Endothelial cell of umbilical vein (primary cell): ENCODE measurements at regions not wholly inside any gene's neighbourhood (a gene's known extent, or its start where the extent isn't known, plus 50 kb on each side); places are given as distances from the start of the nearest gene placed in this dataset.

Experiments used
- BruUV-seq: library from RNA; stranded (reverse); fragments of 400-500 nt; replicated peaks from 2 replicates; lab custom pipeline; 2021; lab: Mats Ljungman, UMichigan
- CTCF ChIA-PET: fragments of 300-600, 350-600 bp; sonication (Branson Sonifier 250); formaldehyde crosslinking; loops from one replicate; lab custom pipeline; 2021; ENCODE audit warnings: antibody characterized with exemption, inconsistent platforms; lab: Charles Lee
- POLR2A ChIA-PET: fragments of 300-600, 350-600 bp; sonication (Branson Sonifier 250); formaldehyde crosslinking; loops from one replicate; lab custom pipeline; 2021; ENCODE audit warnings: antibody characterized with exemption, inconsistent platforms; lab: Charles Lee
- DNase-seq: peaks from one replicate; pipeline ENCODE4 v3.0.0-alpha.2; 2011; ENCODE audit warnings: low read depth, low spot score
- FAIRE-seq: peaks from 2 replicates; lab custom pipeline; 2011; peaks lifted over from hg19 to GRCh38; lab: Jason Lieb, UNC
- H2AFZ ChIP-seq: 2 replicates; pipeline ENCODE4 v1.6.0; 2012; ENCODE audit warnings: low read depth, low read length, control low read depth, inconsistent platforms
- H3K27ac ChIP-seq: 2 replicates; pipeline ENCODE4 v1.5.1; 2011; ENCODE audit warnings: low read depth, mild to moderate bottlenecking, control low read depth, low read length, moderate library complexity; ENCODE audit not compliant: insufficient read depth
- H3K27me3 ChIP-seq, 2 experiments: 2 replicates each; pipeline versions ENCODE4 v1.6.0 to v1.6.1; 2011; ENCODE audit warnings: low read length in 2 of 2, mixed read lengths in 1 of 2; ENCODE audit not compliant: control insufficient read depth in 2 of 2, insufficient read depth in 2 of 2
- H3K36me3 ChIP-seq, 2 experiments: 2 replicates in 1 of 2; 3 replicates in 1 of 2; pipeline ENCODE4 v1.5.1; 2011; ENCODE audit warnings: low read length in 2 of 2, mild to moderate bottlenecking in 1 of 2, moderate library complexity in 1 of 2; ENCODE audit not compliant: control insufficient read depth in 2 of 2, insufficient read depth in 2 of 2; ENCODE audit errors: extremely low read depth in 1 of 2
- H3K4me1 ChIP-seq: 3 replicates; pipeline ENCODE4 v1.5.1; 2011; ENCODE audit warnings: mild to moderate bottlenecking, low read length; ENCODE audit not compliant: control insufficient read depth, insufficient read depth; ENCODE audit errors: extremely low read depth
- H3K4me2 ChIP-seq: 2 replicates; pipeline ENCODE4 v1.6.1; 2011; ENCODE audit warnings: low read length, control low read depth, mixed read lengths; ENCODE audit not compliant: insufficient read depth
- H3K4me3 ChIP-seq, 3 experiments: fragments of 200-600 bp in 1 of 3; sonication (generic), shearing (Covaris generic) in 1 of 3; replicated peaks in 1 of 3; 2 replicates each; pipeline ENCODE4 v1.5.1; 2011 to 2016; ENCODE audit warnings: control low read depth in 3 of 3, low read length in 3 of 3, mild to moderate bottlenecking in 2 of 3, inconsistent platforms in 1 of 3, low read depth in 1 of 3, moderate library complexity in 1 of 3; ENCODE audit not compliant: insufficient read depth in 1 of 3
- H3K79me2 ChIP-seq: 2 replicates; pipeline ENCODE4 v1.6.0; 2012; ENCODE audit warnings: low read length, inconsistent platforms; ENCODE audit not compliant: control insufficient read depth, insufficient read depth
- H3K9ac ChIP-seq: replicated peaks from 2 replicates; pipeline ENCODE3; 2011; ENCODE audit warnings: low read length, control low read depth; ENCODE audit not compliant: insufficient read depth; ENCODE audit errors: extremely low read depth
- H3K9me1 ChIP-seq: replicated peaks from 3 replicates; pipeline ENCODE4 v1.6.0; 2011; ENCODE audit warnings: mild to moderate bottlenecking, low read length; ENCODE audit not compliant: control insufficient read depth, insufficient read depth; ENCODE audit errors: extremely low read depth
- H3K9me3 ChIP-seq: replicated peaks from 2 replicates; pipeline ENCODE4 v1.5.1; 2012; ENCODE audit warnings: low read length, inconsistent platforms; ENCODE audit not compliant: control insufficient read depth, insufficient read depth
- H4K20me1 ChIP-seq: replicated peaks from 2 replicates; pipeline ENCODE3; 2011; ENCODE audit warnings: mild to moderate bottlenecking, low read length; ENCODE audit not compliant: control insufficient read depth, insufficient read depth; ENCODE audit errors: extremely low read depth
- EZH2 ChIP-seq: IDR thresholded peaks from 2 replicates; pipeline ENCODE4 v1.6.1; 2012; ENCODE audit warnings: borderline replicate concordance, low read depth, mild to moderate bottlenecking, moderate library complexity, low read length, inconsistent platforms; ENCODE audit not compliant: severe bottlenecking
- FOS ChIP-seq: IDR thresholded peaks from 2 replicates; pipeline ENCODE4 v1.6.1; 2011; ENCODE audit warnings: mild to moderate bottlenecking, low read length, moderate library complexity, borderline replicate concordance; ENCODE audit not compliant: insufficient read depth
- GATA2 ChIP-seq: IDR thresholded peaks from 2 replicates; pipeline ENCODE4 v1.7.0; 2011; ENCODE audit warnings: low read depth, mild to moderate bottlenecking, moderate library complexity, mixed read lengths, low read length; ENCODE audit not compliant: insufficient read length, insufficient read depth
- JUN ChIP-seq: IDR thresholded peaks from 2 replicates; pipeline ENCODE4 v1.6.1; 2011; ENCODE audit warnings: borderline replicate concordance, low read depth; ENCODE audit not compliant: insufficient read length, insufficient read depth
- MYC ChIP-seq: IDR thresholded peaks from one replicate; pipeline ENCODE4 v1.6.1; 2011; ENCODE audit warnings: mild to moderate bottlenecking, low read depth, low read length
- POLR2A ChIP-seq: IDR thresholded peaks from 2 replicates; pipeline ENCODE4 v1.6.1; 2012; ENCODE audit warnings: low read depth, mild to moderate bottlenecking, control low read depth, low read length
- POLR2AphosphoS5 ChIP-seq: IDR thresholded peaks from 2 replicates; pipeline ENCODE4 v1.6.1; 2012; ENCODE audit warnings: low read depth, mild to moderate bottlenecking, control low read depth, low read length, moderate library complexity; ENCODE audit not compliant: insufficient read depth
- dilution Hi-C: fragments of 300-500 bp; cut with MboI; formaldehyde crosslinking; loops from one replicate; pipeline ENCODE4 v1.15.0; 2019; ENCODE audit warnings: low sequenced_read_pairs; ENCODE audit not compliant: extremely low pct_ligation_motif_present
- intact Hi-C: fragments of 100-400 bp; cut with micrococcal nuclease; formaldehyde crosslinking; loops from one replicate; pipeline ENCODE4 v1.10.0; 2022
- TF ChIP-seq, protein P1 (sequence below): IDR thresholded peaks from 2 replicates; pipeline ENCODE4 v1.6.1; 2011; ENCODE audit not compliant: insufficient read depth, insufficient read length
- TF ChIP-seq, protein P2 (sequence below), 2 donors: IDR thresholded peaks; 1 replicate in 1 of 2; 2 replicates in 1 of 2; pipeline ENCODE4 v1.5.1; 2011; ENCODE audit warnings: low read length in 2 of 2, mild to moderate bottlenecking in 2 of 2, moderate library complexity in 2 of 2, control low read depth in 1 of 2, inconsistent platforms in 1 of 2, low read depth in 1 of 2; ENCODE audit not compliant: insufficient read depth in 1 of 2; ENCODE audit errors: extremely low read depth in 1 of 2

DNA sequence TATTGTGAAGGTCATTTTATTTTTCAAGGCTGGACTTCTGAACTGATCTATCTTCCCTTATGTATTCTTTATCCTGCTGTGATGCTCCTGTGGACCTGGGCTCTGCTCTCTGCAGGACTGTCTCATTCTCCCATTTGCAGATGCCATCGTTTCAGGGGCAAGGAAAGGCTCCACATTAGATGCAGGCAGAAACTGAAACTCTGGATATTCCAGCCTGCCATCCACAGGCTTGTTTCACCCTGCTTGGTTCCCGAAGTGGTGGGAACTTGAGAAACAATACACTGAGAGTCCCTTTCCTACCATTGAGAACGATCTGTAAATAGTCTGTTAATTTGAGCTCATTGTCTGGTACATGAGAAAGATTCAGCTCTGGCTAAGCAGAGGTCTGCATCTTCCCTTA lies 197.5 kb upstream of the MAN1A1 start:
- no peaks in the 10 kb centered on the region for H3K36me3 ChIP-seq

More for the DNA sequence above, 197.5 kb upstream of the MAN1A1 start:
- no peaks in the 10 kb centered on the region for H3K27me3 ChIP-seq
- no peak overlapping the region for H2AFZ ChIP-seq
- no peaks in the 10 kb centered on the region for H3K9me3 ChIP-seq
- no TSS peak for BruUV-seq
- no peaks in the 10 kb centered on the region for H3K79me2 ChIP-seq
- H3K9me1 ChIP-seq = no peaks in the 10 kb centered on the region
- ChIA-PET POLR2A (no interaction called here), CTCF (no interaction called here)
- dilution Hi-C loops (no loop called here), intact Hi-C loops (no loop called here)
- TF ChIP-seq, protein P1, sequence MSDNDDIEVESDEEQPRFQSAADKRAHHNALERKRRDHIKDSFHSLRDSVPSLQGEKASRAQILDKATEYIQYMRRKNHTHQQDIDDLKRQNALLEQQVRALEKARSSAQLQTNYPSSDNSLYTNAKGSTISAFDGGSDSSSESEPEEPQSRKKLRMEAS = no peak
- TF ChIP-seq MYC (no peak), FOS (no peak), GATA2 (no peak), POLR2A (no peak), EZH2 (no peak), POLR2AphosphoS5 (no peak), JUN (no peak)
- TF ChIP-seq, protein P2, sequence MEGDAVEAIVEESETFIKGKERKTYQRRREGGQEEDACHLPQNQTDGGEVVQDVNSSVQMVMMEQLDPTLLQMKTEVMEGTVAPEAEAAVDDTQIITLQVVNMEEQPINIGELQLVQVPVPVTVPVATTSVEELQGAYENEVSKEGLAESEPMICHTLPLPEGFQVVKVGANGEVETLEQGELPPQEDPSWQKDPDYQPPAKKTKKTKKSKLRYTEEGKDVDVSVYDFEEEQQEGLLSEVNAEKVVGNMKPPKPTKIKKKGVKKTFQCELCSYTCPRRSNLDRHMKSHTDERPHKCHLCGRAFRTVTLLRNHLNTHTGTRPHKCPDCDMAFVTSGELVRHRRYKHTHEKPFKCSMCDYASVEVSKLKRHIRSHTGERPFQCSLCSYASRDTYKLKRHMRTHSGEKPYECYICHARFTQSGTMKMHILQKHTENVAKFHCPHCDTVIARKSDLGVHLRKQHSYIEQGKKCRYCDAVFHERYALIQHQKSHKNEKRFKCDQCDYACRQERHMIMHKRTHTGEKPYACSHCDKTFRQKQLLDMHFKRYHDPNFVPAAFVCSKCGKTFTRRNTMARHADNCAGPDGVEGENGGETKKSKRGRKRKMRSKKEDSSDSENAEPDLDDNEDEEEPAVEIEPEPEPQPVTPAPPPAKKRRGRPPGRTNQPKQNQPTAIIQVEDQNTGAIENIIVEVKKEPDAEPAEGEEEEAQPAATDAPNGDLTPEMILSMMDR (IDR thresholded peaks at IDR 0.05; ENCODE audit: extremely low read depth in 1 of 2, insufficient read depth in 1 of 2, low read depth in 1 of 2, low read length in 2 of 2) = no peak
- H4K20me1 ChIP-seq = no peaks in the 10 kb centered on the region
- H3K4me1 ChIP-seq = no peaks in the 10 kb centered on the region
- DNase-seq = no peak
- no peak overlapping the region for H3K4me2 ChIP-seq
- no peak for FAIRE-seq
- H3K9ac ChIP-seq = no peak overlapping the region
- H3K27ac ChIP-seq = no peak overlapping the region
- no peak overlapping the region for H3K4me3 ChIP-seq
